Activated CD4-positive, alpha-beta memory T cell treated with anti-CD3 and anti-CD28 coated beads for 36 hours (primary cell): ENCODE measurements at regions not wholly inside any gene's neighbourhood (a gene's known extent, or its start where the extent isn't known, plus 50 kb on each side); places are given as distances from the start of the nearest gene placed in this dataset.

Source experiments
- CTCF ChIA-PET: fragments of 350-600 bp; sonication (Branson Sonifier 250); formaldehyde crosslinking; loops from one replicate; lab custom pipeline; 2021; ENCODE audit warnings: antibody characterized with exemption, inconsistent platforms; lab: Charles Lee
- POLR2A ChIA-PET: fragments of 350-600 bp; sonication (Branson Sonifier 250); formaldehyde crosslinking; loops from one replicate; lab custom pipeline; 2021; ENCODE audit warnings: antibody characterized with exemption; lab: Charles Lee
- DNase-seq: peaks from one replicate; pipeline ENCODE4 v3.0.0-alpha.2; 2020
- H3K27ac Mint-ChIP-seq: one replicate; pipeline ENCODE4 v1.8.0; 2021; ENCODE audit warnings: mixed read lengths
- H3K27me3 Mint-ChIP-seq: one replicate; pipeline ENCODE4 v1.8.0; 2021; ENCODE audit warnings: mixed read lengths
- H3K36me3 Mint-ChIP-seq: one replicate; pipeline ENCODE4 v1.8.0; 2021; ENCODE audit warnings: mixed read lengths
- H3K4me1 Mint-ChIP-seq: one replicate; pipeline ENCODE4 v1.8.0; 2021; ENCODE audit warnings: low read depth, mixed read lengths
- H3K4me3 Mint-ChIP-seq: one replicate; pipeline ENCODE4 v1.8.0; 2021; ENCODE audit warnings: mild to moderate bottlenecking, mixed read lengths
- H3K9me3 Mint-ChIP-seq: one replicate; pipeline ENCODE4 v1.8.0; 2021; ENCODE audit warnings: mixed read lengths
- intact Hi-C: fragments of 100-400 bp; cut with micrococcal nuclease; formaldehyde crosslinking; loops from one replicate; pipeline ENCODE4 v1.15.1; 2023

DNA sequence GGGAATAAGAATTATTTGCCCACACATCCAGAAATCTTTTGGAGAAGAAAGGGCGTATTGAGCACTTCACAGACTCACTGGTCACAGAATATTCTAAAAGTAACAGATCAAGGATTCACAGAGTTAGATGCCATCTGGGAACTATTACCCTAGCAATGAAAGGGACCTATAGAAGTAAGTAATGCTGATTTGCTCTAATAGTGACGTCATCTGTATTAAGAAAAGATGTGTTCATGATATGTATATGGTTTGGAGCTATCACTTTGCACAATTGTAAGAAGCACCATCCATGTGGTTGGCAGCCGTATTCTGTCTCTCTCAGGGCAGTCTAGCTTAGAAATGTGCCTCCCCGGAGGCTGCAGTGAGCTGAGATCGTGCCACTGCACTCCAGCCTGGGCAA lies 52.8 kb upstream of the SV2C start:
- POLR2A ChIA-PET = no interaction called here
- H3K4me3 Mint-ChIP-seq = no peak overlapping the region
- no peaks in the 10 kb centered on the region for H3K36me3 Mint-ChIP-seq
- no peak for DNase-seq
- intact Hi-C loops = no loop called here
- H3K27ac Mint-ChIP-seq = no peak overlapping the region
- H3K9me3 Mint-ChIP-seq = peaks cover 4% of the 10 kb centered on the region
- no peaks in the 10 kb centered on the region for H3K4me1 Mint-ChIP-seq
- peaks cover 4% of the 10 kb centered on the region for H3K27me3 Mint-ChIP-seq
- CTCF ChIA-PET = no interaction called here

DNA sequence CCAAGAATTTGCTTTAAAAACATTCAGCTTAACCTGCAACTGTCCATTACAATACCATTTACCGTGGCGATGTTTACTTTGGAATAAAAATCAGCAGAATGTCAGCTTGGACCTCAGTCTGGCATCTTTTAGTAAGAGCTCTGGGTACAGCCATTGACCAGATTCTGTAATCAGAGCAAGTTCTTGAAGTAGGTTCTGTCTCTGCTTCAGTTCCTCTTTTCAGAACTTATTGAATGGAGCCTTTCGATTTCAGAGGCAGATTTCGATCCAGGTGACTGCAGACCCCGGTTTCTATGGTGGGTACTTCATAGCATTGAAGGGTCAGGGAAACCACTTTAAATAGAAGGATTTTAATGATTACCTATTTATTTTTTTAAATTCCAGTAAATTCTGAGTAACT lies 53.4 kb upstream of the SV2C start:
- no peaks in the 10 kb centered on the region for H3K36me3 Mint-ChIP-seq
- intact Hi-C loops = no loop called here
- H3K4me3 Mint-ChIP-seq = no peak overlapping the region
- no peak for DNase-seq
- H3K9me3 Mint-ChIP-seq = peaks cover 4% of the 10 kb centered on the region
- no peaks in the 10 kb centered on the region for H3K4me1 Mint-ChIP-seq
- H3K27me3 Mint-ChIP-seq = peaks cover 2% of the 10 kb centered on the region
- ChIA-PET CTCF (no interaction called here), POLR2A (no interaction called here)
- no peak overlapping the region for H3K27ac Mint-ChIP-seq

DNA sequence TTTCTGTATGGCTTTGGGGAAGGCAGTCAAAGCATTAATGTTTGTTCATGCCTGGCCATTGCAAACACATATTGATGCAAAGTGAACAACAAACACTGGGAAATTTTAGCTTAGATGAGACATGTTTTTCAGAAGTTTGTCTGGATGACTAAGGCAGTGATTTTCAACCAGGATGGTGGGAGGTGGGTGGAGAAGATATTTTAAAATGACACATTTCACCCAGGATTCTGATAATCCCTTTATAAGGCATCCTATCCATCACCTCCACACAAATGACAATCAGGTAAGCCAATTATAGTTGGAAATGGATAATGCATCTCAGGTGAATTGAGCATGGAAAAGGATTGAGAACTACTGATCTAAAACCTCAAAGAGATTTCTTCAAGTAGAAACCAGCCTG lies 57.4 kb upstream of the SV2C start:
- Mint-ChIP-seq H3K4me3 (no peak overlapping the region), H3K36me3 (no peaks in the 10 kb centered on the region), H3K27ac (no peak overlapping the region), H3K9me3 (no peaks in the 10 kb centered on the region), H3K27me3 (peaks cover under 1% of the 10 kb centered on the region), H3K4me1 (no peaks in the 10 kb centered on the region)
- no peak for DNase-seq
- intact Hi-C loops = no loop called here
- ChIA-PET CTCF (no interaction called here), POLR2A (no interaction called here)

DNA sequence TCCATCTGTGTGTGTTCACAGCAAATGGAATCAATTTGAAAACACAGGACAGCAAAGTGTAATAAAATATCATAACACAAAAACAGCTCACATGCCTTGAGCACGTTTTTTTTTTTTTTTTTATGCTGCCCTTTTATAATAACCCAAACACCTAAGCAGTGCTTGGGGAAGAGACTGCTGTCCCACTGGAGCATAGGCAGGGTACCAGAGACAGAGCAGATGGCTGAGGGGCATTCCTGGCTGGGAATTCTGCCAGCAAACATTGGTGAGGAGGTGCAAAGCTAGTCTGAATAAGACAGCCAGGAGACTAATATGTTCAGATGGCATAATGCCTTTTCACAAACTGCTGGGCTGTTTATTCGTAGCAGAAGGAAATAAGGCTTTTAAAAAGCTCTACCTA lies 58.1 kb upstream of the SV2C start:
- intact Hi-C loops = no loop called here
- CTCF ChIA-PET = no interaction called here
- peaks cover 1% of the 10 kb centered on the region for H3K27me3 Mint-ChIP-seq
- H3K4me1 Mint-ChIP-seq = no peaks in the 10 kb centered on the region
- no peaks in the 10 kb centered on the region for H3K9me3 Mint-ChIP-seq
- DNase-seq = no peak
- no peak overlapping the region for H3K27ac Mint-ChIP-seq
- H3K36me3 Mint-ChIP-seq = no peaks in the 10 kb centered on the region
- POLR2A ChIA-PET = no interaction called here
- H3K4me3 Mint-ChIP-seq = no peak overlapping the region

DNA sequence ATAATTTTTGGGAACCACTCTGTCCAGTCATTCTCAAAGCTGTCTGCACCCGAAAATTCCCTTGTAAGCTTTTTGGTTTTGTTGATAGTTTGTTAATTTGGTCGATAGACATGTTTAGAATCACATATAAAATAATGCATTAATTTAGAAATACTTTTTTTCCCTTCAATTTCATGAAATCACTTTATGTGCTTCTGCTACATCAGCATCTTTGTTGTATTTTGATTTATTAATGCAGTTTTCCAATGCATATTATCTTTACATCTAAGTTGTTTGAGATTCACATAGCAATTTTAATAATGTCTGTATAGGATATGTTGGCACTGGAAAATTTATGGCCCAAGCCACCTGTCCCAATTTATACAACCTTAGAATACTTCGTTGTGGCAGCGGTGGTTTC lies 60.6 kb upstream of the SV2C start:
- Mint-ChIP-seq H3K4me3 (no peak overlapping the region), H3K4me1 (no peaks in the 10 kb centered on the region), H3K9me3 (no peaks in the 10 kb centered on the region), H3K27me3 (peaks cover 3% of the 10 kb centered on the region), H3K27ac (no peak overlapping the region), H3K36me3 (no peaks in the 10 kb centered on the region)
- DNase-seq = no peak
- ChIA-PET CTCF (no interaction called here), POLR2A (no interaction called here)
- intact Hi-C loops = no loop called here

DNA sequence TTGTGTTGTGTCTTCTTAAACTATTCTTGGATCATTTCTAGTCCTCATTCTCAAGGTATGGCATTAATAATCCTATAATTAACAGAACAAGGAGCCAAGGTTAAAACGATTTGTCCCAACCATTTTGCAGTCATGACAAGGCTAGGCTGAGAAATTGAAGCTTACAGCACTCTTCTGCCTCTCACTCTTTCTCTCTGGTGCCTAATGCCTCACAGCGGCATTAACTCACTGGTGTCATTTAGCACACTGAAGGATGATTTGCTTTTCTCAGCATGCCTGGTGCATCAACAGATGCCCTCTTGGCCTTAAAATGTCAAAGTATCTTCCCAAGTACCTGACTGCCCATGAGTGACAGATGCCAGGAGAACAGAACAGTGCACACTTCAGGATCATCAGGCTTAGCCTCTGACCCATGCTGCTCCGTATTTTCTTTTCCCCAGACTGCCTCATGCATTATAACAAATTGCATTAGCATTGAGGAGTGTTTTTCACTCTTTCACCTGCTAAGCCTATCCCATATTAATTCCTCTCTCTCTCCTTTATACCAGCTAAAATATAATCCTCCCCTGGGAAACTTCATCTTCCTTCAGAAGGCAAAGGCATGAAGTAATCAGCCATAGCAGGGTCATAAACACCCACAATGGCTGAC lies 61.1 kb upstream of the SV2C start:
- ChIA-PET CTCF (no interaction called here), POLR2A (no interaction called here)
- intact Hi-C loops = no loop called here
- peaks cover 3% of the 10 kb centered on the region for H3K27me3 Mint-ChIP-seq
- no peak overlapping the region for H3K4me3 Mint-ChIP-seq
- H3K36me3 Mint-ChIP-seq = no peaks in the 10 kb centered on the region
- H3K9me3 Mint-ChIP-seq = no peaks in the 10 kb centered on the region
- DNase-seq = no peak
- no peak overlapping the region for H3K27ac Mint-ChIP-seq
- no peaks in the 10 kb centered on the region for H3K4me1 Mint-ChIP-seq

DNA sequence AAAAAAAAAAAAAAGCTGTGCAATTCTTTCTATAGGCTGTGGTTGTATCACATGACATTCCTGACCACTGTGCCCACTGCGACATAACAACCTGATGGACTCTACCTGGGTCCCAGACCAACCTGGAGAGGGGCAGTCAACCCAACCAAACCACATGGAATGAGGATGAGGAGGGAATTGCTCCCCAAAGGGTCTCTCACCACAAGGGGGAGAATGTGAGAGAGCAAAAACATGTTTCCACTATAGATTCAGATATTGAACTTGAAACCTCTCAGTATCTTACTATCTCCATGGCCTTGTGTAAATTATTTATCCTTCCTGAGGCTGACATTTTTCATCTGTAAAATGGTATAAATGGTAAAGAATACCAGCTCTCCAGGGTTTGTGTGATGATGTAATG lies 66.9 kb upstream of the SV2C start:
- Mint-ChIP-seq H3K36me3 (no peaks in the 10 kb centered on the region), H3K4me3 (no peak overlapping the region), H3K27me3 (peaks cover 6% of the 10 kb centered on the region), H3K9me3 (no peaks in the 10 kb centered on the region), H3K4me1 (no peaks in the 10 kb centered on the region), H3K27ac (no peak overlapping the region)
- ChIA-PET POLR2A (no interaction called here), CTCF (no interaction called here)
- intact Hi-C loops = no loop called here
- DNase-seq = no peak

DNA sequence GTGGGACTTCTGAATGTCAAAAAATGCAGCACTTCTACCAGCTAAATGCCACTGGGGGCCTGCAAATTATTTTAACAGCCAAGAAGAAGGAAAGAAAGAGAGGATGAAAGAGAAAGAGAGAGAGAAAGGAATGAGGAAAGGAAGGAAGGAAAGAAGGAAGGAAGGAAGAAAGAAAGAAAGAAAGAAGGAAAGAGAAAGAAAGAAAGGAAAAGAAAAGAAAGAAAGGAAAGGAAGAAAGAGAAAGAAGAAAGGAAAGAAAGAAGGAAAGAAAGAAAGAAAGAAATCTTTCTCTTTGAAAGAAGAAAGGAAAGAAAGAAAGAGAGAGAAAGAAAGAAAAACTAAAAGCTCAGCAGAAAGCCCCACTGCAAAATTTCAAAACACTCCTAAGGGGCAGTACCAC lies 69.2 kb upstream of the SV2C start:
- Mint-ChIP-seq H3K4me3 (no peak overlapping the region), H3K4me1 (no peaks in the 10 kb centered on the region), H3K36me3 (no peaks in the 10 kb centered on the region), H3K27ac (no peak overlapping the region), H3K9me3 (no peaks in the 10 kb centered on the region), H3K27me3 (peaks cover 4% of the 10 kb centered on the region)
- intact Hi-C loops = no loop called here
- DNase-seq = no peak
- ChIA-PET POLR2A (no interaction called here), CTCF (no interaction called here)

DNA sequence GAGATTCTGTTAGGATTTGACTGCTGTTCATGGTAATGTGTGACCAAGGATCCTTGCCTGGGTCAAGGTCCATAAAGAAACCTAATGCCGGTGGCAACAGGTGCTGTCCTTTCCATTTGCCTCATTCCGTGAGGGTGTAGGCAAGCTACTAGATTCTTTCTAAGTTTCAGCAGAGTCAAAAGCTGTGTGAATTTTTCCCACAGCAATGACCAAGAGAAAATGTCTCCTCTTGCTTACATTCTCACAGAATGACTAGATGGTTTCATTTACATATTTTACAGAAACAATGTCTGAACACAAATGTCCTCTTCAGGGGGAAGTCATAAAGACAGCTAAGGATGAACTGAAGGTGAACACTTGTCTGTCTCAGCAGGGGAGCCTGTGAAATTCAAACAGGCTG lies 75.3 kb upstream of the SV2C start:
- intact Hi-C loops = no loop called here
- peaks cover 3% of the 10 kb centered on the region for H3K27me3 Mint-ChIP-seq
- ChIA-PET POLR2A (no interaction called here), CTCF (interaction anchor here (0.6 kb wide), 1 partner anchor 41 kb away, joined by 3 read pairs; no protein-coding TSS in a partner anchor)
- H3K36me3 Mint-ChIP-seq = no peaks in the 10 kb centered on the region
- no peak overlapping the region for H3K4me3 Mint-ChIP-seq
- no peak for DNase-seq
- H3K9me3 Mint-ChIP-seq = no peaks in the 10 kb centered on the region
- no peaks in the 10 kb centered on the region for H3K4me1 Mint-ChIP-seq
- H3K27ac Mint-ChIP-seq = no peak overlapping the region

DNA sequence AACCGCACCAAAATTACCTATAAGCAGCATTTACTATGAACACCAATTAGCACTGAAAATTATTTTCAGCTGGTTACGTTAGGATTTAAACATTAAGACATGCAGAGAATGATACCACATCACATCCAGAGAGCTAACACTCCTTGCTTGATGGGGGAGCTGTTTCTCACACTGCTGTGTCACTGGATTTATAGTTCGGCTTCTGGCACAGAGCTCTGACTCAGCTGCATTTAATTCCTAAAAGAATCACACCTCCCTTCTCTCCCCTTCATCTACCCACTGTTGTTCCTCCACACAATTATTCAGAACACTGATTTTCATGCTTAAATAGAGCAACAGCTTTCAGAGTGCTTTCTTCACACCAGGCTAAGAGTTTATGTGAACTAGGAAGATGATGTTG lies 82.6 kb upstream of the SV2C start:
- Mint-ChIP-seq H3K36me3 (peaks cover 1% of the 10 kb centered on the region), H3K9me3 (peaks cover 8% of the 10 kb centered on the region), H3K27me3 (peaks cover 14% of the 10 kb centered on the region), H3K4me3 (no peak overlapping the region), H3K27ac (no peak overlapping the region), H3K4me1 (no peaks in the 10 kb centered on the region)
- no peak for DNase-seq
- ChIA-PET POLR2A (no interaction called here), CTCF (no interaction called here)
- intact Hi-C loops = no loop called here

DNA sequence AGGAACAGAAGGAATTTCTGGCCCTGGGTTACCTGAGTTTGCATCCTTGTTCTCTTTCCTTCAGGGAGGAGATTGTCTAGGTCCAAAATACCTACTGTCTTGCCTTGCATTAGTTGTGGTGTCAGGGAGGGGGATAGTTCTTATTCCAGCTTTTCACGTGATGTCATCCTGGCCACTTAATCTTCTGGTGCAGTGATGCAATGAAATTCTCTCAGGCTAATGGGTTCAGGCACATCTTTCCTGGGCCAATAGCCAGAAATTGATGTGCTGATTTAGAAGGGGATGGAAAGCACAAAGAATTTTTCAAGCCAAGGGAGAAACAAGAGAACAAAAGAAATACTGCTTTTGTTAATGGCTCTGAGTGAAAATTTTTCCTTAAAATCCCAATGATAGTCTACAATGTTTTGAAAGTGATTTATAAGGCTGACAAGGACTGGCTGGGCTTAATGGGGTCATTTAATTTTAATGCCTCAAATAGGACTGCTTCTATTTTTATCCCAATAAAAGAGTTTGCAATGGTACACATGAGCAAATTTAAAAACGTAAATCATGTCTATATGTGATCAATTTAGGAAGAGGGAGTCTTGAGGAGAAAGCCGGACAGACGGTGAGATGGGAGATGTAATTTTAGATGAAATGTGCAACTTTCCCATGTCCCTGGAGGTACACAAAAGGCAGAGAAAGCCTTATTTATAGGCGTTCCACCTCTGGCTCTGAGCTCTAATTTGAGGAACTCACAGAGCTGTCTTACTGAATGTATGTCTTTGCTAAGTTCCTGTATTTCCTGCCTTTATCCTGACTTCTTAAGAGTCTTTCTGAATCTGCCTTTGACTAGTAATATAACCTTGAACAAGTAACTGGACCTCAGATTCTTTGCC lies 89.3 kb upstream of the SV2C start:
- Mint-ChIP-seq H3K4me3 (no peak overlapping the region), H3K27ac (no peak overlapping the region), H3K4me1 (no peaks in the 10 kb centered on the region), H3K36me3 (peaks cover 1% of the 10 kb centered on the region), H3K27me3 (peaks cover 14% of the 10 kb centered on the region), H3K9me3 (peaks cover 8% of the 10 kb centered on the region)
- intact Hi-C loops = no loop called here
- POLR2A ChIA-PET = no interaction called here
- DNase-seq = no peak
- CTCF ChIA-PET = no interaction called here

DNA sequence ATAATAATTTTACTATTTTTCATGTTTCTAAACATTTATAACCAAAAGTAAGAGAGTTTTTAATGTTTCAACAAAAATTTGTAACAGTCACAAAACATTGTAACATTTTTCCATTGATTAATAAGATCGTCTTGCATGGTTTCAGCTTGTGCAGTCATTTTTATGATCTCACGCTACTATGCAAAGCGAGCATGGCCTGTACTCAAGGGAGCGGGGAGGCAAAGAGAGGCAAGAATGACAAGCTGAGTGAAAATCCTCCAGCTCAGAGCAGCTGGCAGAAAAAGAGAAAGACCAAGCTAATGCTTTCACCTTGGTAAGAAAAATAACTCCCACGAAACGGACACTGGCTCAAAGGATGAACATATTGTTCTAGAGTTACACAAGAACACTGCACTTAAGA lies 90.0 kb upstream of the SV2C start:
- intact Hi-C loops = no loop called here
- DNase-seq = no peak
- H3K27ac Mint-ChIP-seq = no peak overlapping the region
- peaks cover 2% of the 10 kb centered on the region for H3K9me3 Mint-ChIP-seq
- CTCF ChIA-PET = no interaction called here
- POLR2A ChIA-PET = no interaction called here
- H3K4me1 Mint-ChIP-seq = no peaks in the 10 kb centered on the region
- peaks cover 1% of the 10 kb centered on the region for H3K36me3 Mint-ChIP-seq
- H3K4me3 Mint-ChIP-seq = no peak overlapping the region
- peaks cover 9% of the 10 kb centered on the region for H3K27me3 Mint-ChIP-seq

DNA sequence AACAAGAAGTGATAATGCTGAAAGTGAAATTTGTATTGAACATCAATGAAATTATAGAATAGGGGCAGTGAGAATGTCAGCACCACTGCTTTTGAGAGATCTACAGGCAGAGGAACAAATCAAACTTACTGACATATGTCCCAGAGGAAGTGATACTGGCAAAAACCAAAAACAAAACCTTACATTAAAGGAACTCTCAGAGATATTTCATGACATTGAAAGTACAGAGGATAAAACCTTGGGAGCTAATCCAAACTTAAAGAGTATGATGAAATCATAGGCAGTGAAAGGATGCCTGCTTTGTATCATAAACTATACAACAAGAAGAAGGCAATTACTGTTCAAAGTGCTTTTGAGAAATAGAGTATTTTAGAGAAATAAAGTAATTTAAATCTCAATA lies 90.4 kb upstream of the SV2C start:
- no peak overlapping the region for H3K27ac Mint-ChIP-seq
- H3K9me3 Mint-ChIP-seq = peaks cover 2% of the 10 kb centered on the region
- H3K36me3 Mint-ChIP-seq = peaks cover 1% of the 10 kb centered on the region
- intact Hi-C loops = no loop called here
- no peaks in the 10 kb centered on the region for H3K4me1 Mint-ChIP-seq
- peaks cover 9% of the 10 kb centered on the region for H3K27me3 Mint-ChIP-seq
- DNase-seq = no peak
- POLR2A ChIA-PET = no interaction called here
- H3K4me3 Mint-ChIP-seq = no peak overlapping the region
- CTCF ChIA-PET = no interaction called here
